OCI-LY3 (cell line): ENCODE measurements at regions not wholly inside any gene's neighbourhood (a gene's known extent, or its start where the extent isn't known, plus 50 kb on each side); places are given as distances from the start of the nearest gene placed in this dataset.

Source experiments
- H2AFZ ChIP-seq: fragments of 200-600, 300-600 bp; shearing (Covaris generic); 2 replicates; pipeline ENCODE4 v1.6.0; 2014; ENCODE audit warnings: antibody characterized with exemption, low read depth, low read length
- H3K27ac ChIP-seq: fragments of 200-600, 300-600 bp; sonication (generic); 2 replicates; pipeline ENCODE4 v1.5.1; 2014; ENCODE audit warnings: mild to moderate bottlenecking, low read length, moderate library complexity, mixed read lengths
- H3K27me3 ChIP-seq: fragments of 200-600, 300-600 bp; sonication (generic); 2 replicates; pipeline ENCODE4 v1.6.1; 2014; ENCODE audit warnings: low read depth, low read length, mixed read lengths
- H3K36me3 ChIP-seq: fragments of 200-600, 300-600 bp; sonication (generic); replicated peaks from 2 replicates; pipeline ENCODE3; 2014; ENCODE audit warnings: low read depth, low read length, mixed read lengths
- H3K4me1 ChIP-seq: fragments of 300-600, 200-600 bp; sonication (generic); 2 replicates; pipeline ENCODE4 v1.6.1; 2014; ENCODE audit warnings: low read length, mixed read lengths
- H3K4me2 ChIP-seq: fragments of 200-600, 300-600 bp; sonication (generic); 2 replicates; pipeline ENCODE4 v1.6.1; 2014; ENCODE audit warnings: low read length, mixed read lengths
- H3K4me3 ChIP-seq: fragments of 300-600, 200-600 bp; sonication (generic); 2 replicates; pipeline ENCODE4 v1.5.1; 2014; ENCODE audit warnings: antibody characterized with exemption, mild to moderate bottlenecking, low read length, moderate library complexity
- H3K79me2 ChIP-seq: fragments of 300-600, 200-600 bp; shearing (Covaris generic); 2 replicates; pipeline ENCODE4 v1.6.1; 2014; ENCODE audit warnings: mild to moderate bottlenecking, low read length, mixed read lengths
- H3K9ac ChIP-seq: fragments of 300-600, 200-600 bp; shearing (Covaris generic); 2 replicates; pipeline ENCODE4 v1.6.0; 2014; ENCODE audit warnings: mild to moderate bottlenecking, low read length, moderate library complexity
- H3K9me3 ChIP-seq: fragments of 200-600, 300-600 bp; shearing (Covaris generic); 2 replicates; pipeline ENCODE4 v1.6.1; 2014; ENCODE audit warnings: low read length, mixed read lengths; ENCODE audit not compliant: insufficient read depth
- H4K20me1 ChIP-seq: fragments of 200-600, 300-600 bp; sonication (generic); 2 replicates; pipeline ENCODE4 v1.6.1; 2016; ENCODE audit warnings: low read length, mixed read lengths; ENCODE audit not compliant: insufficient read depth
- CTCF ChIP-seq: fragments of 200-600, 300-600 bp; sonication (generic); IDR thresholded peaks from 2 replicates; pipeline ENCODE4 v1.5.1; 2014; ENCODE audit warnings: antibody characterized with exemption, low read length, low read depth
- EZH2phosphoT487 ChIP-seq: fragments of 200-600 bp; shearing (Covaris generic); IDR thresholded peaks from 2 replicates; pipeline ENCODE4 v1.6.1; 2018; ENCODE audit warnings: antibody characterized with exemption, mixed run types, low read depth

- H3K9ac ChIP-seq, result no peak overlapping the region
- H3K9me3 ChIP-seq, result no peaks in the 10 kb centered on the region
- H2AFZ ChIP-seq, result no peak overlapping the region
- H3K4me3 ChIP-seq, result no peak overlapping the region
- no peak overlapping the region for H3K4me2 ChIP-seq
- no peaks in the 10 kb centered on the region for H3K4me1 ChIP-seq
- H3K79me2 ChIP-seq, result no peaks in the 10 kb centered on the region
- H3K27ac ChIP-seq, result no peak overlapping the region
- H3K36me3 ChIP-seq, result no peaks in the 10 kb centered on the region
- no peaks in the 10 kb centered on the region for H3K27me3 ChIP-seq
- no peaks in the 10 kb centered on the region for H4K20me1 ChIP-seq
- no peak for TF ChIP-seq EZH2phosphoT487
- TF ChIP-seq CTCF, result no peak
Observed at GRCh38 chr1:72891976-72892375, 609.6 kb upstream of the NEGR1 start.

GRCh38 chr1:72885841-72886240, 603.5 kb upstream of the NEGR1 start:
- no peaks in the 10 kb centered on the region for H3K27me3 ChIP-seq
- H3K9me3 ChIP-seq, result no peaks in the 10 kb centered on the region
- no peaks in the 10 kb centered on the region for H3K36me3 ChIP-seq
- H3K79me2 ChIP-seq, result no peaks in the 10 kb centered on the region
- no peaks in the 10 kb centered on the region for H4K20me1 ChIP-seq
- no peak for TF ChIP-seq CTCF
- TF ChIP-seq EZH2phosphoT487, result no peak
- H3K4me3 ChIP-seq, result no peak overlapping the region
- H3K4me1 ChIP-seq, result no peaks in the 10 kb centered on the region
- no peak overlapping the region for H3K4me2 ChIP-seq
- no peak overlapping the region for H3K27ac ChIP-seq
- no peak overlapping the region for H3K9ac ChIP-seq
- H2AFZ ChIP-seq, result no peak overlapping the region

GRCh38 chr1:72885017-72885416, 602.7 kb upstream of the NEGR1 start:
- Histone ChIP-seq H3K27ac (no peak overlapping the region), H2AFZ (no peak overlapping the region), H3K4me2 (no peak overlapping the region), H3K9me3 (no peaks in the 10 kb centered on the region), H3K79me2 (no peaks in the 10 kb centered on the region), H3K36me3 (no peaks in the 10 kb centered on the region), H4K20me1 (no peaks in the 10 kb centered on the region), H3K27me3 (no peaks in the 10 kb centered on the region), H3K4me3 (no peak overlapping the region), H3K4me1 (no peaks in the 10 kb centered on the region), H3K9ac (no peak overlapping the region)
- TF ChIP-seq CTCF (no peak), EZH2phosphoT487 (no peak)

GRCh38 chr1:72869873-72870272, 587.5 kb upstream of the NEGR1 start:
- H3K27ac ChIP-seq, result no peak overlapping the region
- no peak for TF ChIP-seq EZH2phosphoT487
- no peak for TF ChIP-seq CTCF

More at GRCh38 chr1:72869873-72870272, 587.5 kb upstream of the NEGR1 start:
- Histone ChIP-seq H3K4me3 (no peak overlapping the region), H3K9ac (no peak overlapping the region), H3K9me3 (no peaks in the 10 kb centered on the region), H2AFZ (no peak overlapping the region), H4K20me1 (no peaks in the 10 kb centered on the region), H3K4me2 (no peak overlapping the region), H3K4me1 (no peaks in the 10 kb centered on the region), H3K27me3 (no peaks in the 10 kb centered on the region), H3K79me2 (no peaks in the 10 kb centered on the region), H3K36me3 (no peaks in the 10 kb centered on the region)
